Amniotic epithelial cell (primary cell): ENCODE measurements at regions not wholly inside any gene's neighbourhood (a gene's known extent, or its start where the extent isn't known, plus 50 kb on each side); places are given as distances from the start of the nearest gene placed in this dataset.

Source experiments
- DNase-seq: peaks from one replicate; pipeline ENCODE4 v3.0.0-alpha.2; 2010; ENCODE audit warnings: low read depth

- DNase-seq = no peak
Observed at GRCh38 chr1:30638086-30638485, 85.3 kb downstream of the MATN1 start.

- DNase-seq = no peak
Observed at GRCh38 chr1:30637183-30637980, 86.0 kb downstream of the MATN1 start.

- DNase-seq = no peak
Observed at GRCh38 chr1:30636621-30637020, 86.8 kb downstream of the MATN1 start.

- DNase-seq = no peak
Observed at GRCh38 chr1:30635391-30635975, 87.9 kb downstream of the MATN1 start.

GRCh38 chr1:30634507-30634906 is 88.9 kb downstream of the MATN1 start:
- no peak for DNase-seq

- no peak for DNase-seq
Observed at GRCh38 chr1:30633294-30633693, 90.1 kb downstream of the MATN1 start.

GRCh38 chr1:30632481-30632880 is 90.9 kb downstream of the MATN1 start:
- no peak for DNase-seq

- DNase-seq = no peak
Observed at GRCh38 chr1:30631700-30632099, 91.7 kb downstream of the MATN1 start.

GRCh38 chr1:30629501-30629900 is 93.9 kb downstream of the MATN1 start:
- DNase-seq = no peak

- DNase-seq = no peak
Observed at GRCh38 chr1:30627994-30628393, 95.4 kb downstream of the MATN1 start.

GRCh38 chr1:30627206-30627605 is 96.2 kb downstream of the MATN1 start:
- DNase-seq = no peak

GRCh38 chr1:30623431-30623830 is 100.0 kb downstream of the MATN1 start:
- DNase-seq = no peak

- DNase-seq = no peak
Observed at GRCh38 chr1:30619619-30620018, 103.8 kb downstream of the MATN1 start.

- DNase-seq = no peak
Observed at GRCh38 chr1:30618335-30618747, 105.0 kb downstream of the MATN1 start.

- DNase-seq = no peak
Observed at GRCh38 chr1:30616759-30617158, 106.6 kb downstream of the MATN1 start.

GRCh38 chr1:30615816-30616590 is 107.4 kb downstream of the MATN1 start:
- no peak for DNase-seq

GRCh38 chr1:30615076-30615795 is 108.1 kb downstream of the MATN1 start:
- no peak for DNase-seq

GRCh38 chr1:30613188-30613587 is 110.2 kb downstream of the MATN1 start:
- no peak for DNase-seq

- no peak for DNase-seq
Observed at GRCh38 chr1:30612536-30613065, 110.8 kb downstream of the MATN1 start.

GRCh38 chr1:30611741-30612309 is 111.6 kb downstream of the MATN1 start:
- DNase-seq = no peak

- DNase-seq = no peak
Observed at GRCh38 chr1:30610917-30611316, 112.5 kb downstream of the MATN1 start.

- DNase-seq = no peak
Observed at GRCh38 chr1:30609999-30610345, 113.4 kb downstream of the MATN1 start.
